ENCODE measurements at regions not wholly inside any gene's neighbourhood (a gene's known extent, or its start where the extent isn't known, plus 50 kb on each side); places are given as distances from the start of the nearest gene placed in this dataset.
"Not testable (repeated sequence)": the region's sequence is repeated elsewhere in the genome, so short reads cannot be mapped to it uniquely, and the experiment has no call there.

GRCh38 chr2:236375973-236376476 lies 111.8 kb upstream of the ASB18 start:
- no peak for DNase-seq (ENCODE audit: low read depth)

- no peak for DNase-seq (ENCODE audit: low read depth)
Measured at GRCh38 chr2:236376566-236377244, 112.5 kb upstream of the ASB18 start.

- no peak for DNase-seq (ENCODE audit: low read depth)
Measured at GRCh38 chr2:236380051-236380612, 115.9 kb upstream of the ASB18 start.

- not testable (repeated sequence) for DNase-seq (ENCODE audit: low read depth)
Measured at GRCh38 chr2:236381253-236381652, 117.0 kb upstream of the ASB18 start.

- not testable (repeated sequence) for DNase-seq (ENCODE audit: low read depth)
Measured at GRCh38 chr2:236389284-236390216, 125.3 kb upstream of the ASB18 start.

- DNase-seq (ENCODE audit: low read depth) = no peak
Measured at GRCh38 chr2:236393101-236393500, 128.9 kb upstream of the ASB18 start.

DNA sequence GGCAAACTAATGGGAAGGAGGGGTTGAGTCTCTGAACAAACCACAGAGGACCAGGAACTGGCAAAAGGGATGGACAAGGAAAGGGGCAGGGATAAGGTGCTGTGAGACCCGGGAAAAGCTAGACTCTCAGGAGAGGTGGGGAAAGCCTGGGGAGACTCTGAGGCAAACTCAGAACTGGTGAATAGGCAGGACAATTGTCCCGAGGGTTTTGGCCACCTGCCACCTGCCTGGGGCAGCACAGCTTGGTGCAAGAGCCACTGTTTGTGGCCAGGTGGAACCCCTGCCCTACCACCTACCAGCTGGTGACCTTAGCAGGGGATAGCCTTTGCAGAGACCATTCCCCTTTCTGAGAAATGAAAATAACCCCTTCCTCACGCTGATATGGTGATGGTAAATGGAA lies 129.4 kb upstream of the ASB18 start:
- DNase-seq (ENCODE audit: low read depth) = no peak

DNA sequence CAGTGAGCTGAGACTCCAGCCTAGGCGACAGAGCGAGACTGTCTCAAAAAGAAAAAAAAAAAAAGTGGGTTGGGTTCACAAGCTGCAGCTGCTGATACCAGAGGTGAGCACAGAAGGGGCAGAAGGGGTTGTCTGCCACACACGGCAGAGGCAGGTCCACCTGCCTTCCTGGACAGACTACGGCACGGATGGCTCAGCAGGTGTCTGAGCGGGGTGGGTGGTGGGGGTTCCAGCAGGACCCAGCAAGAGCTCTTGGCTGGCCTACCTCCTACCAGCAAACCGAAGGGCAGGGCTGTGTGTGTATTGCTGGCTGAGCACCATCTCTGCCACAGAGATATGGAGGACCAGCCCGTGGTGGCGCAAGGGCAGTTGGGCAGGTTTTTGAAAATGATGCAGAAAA lies 130.4 kb upstream of the ASB18 start:
- no peak for DNase-seq (ENCODE audit: low read depth)

- no peak for DNase-seq (ENCODE audit: low read depth)
Measured at GRCh38 chr2:236395067-236395466, 130.9 kb upstream of the ASB18 start.

GRCh38 chr2:236396818-236397350 lies 132.7 kb upstream of the ASB18 start:
- DNase-seq (ENCODE audit: low read depth) = no peak

DNA sequence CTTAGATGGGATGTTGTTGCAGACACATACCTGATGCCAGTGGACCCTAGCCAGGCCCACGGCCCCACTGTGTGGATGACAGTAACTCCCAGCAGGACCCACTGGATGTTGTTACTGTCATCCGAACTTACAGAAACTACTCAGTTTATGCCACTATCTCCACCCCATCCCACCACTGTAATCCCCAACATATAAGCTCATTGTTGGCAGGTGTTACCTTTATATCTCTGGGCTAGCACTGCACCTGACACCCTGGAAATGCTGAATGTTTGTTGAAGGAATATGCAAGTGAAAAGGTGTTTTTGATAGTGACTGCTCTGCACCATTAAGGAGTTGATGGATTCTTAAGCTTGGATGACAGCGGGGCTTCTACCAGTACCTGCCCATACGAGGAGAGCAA lies 133.5 kb upstream of the ASB18 start:
- no peak for DNase-seq (ENCODE audit: low read depth)

- no peak for DNase-seq (ENCODE audit: low read depth)
Measured at GRCh38 chr2:236399409-236399808, 135.2 kb upstream of the ASB18 start.

- DNase-seq (ENCODE audit: low read depth) = no peak
Measured at GRCh38 chr2:236400046-236400574, 135.9 kb upstream of the ASB18 start.

DNA sequence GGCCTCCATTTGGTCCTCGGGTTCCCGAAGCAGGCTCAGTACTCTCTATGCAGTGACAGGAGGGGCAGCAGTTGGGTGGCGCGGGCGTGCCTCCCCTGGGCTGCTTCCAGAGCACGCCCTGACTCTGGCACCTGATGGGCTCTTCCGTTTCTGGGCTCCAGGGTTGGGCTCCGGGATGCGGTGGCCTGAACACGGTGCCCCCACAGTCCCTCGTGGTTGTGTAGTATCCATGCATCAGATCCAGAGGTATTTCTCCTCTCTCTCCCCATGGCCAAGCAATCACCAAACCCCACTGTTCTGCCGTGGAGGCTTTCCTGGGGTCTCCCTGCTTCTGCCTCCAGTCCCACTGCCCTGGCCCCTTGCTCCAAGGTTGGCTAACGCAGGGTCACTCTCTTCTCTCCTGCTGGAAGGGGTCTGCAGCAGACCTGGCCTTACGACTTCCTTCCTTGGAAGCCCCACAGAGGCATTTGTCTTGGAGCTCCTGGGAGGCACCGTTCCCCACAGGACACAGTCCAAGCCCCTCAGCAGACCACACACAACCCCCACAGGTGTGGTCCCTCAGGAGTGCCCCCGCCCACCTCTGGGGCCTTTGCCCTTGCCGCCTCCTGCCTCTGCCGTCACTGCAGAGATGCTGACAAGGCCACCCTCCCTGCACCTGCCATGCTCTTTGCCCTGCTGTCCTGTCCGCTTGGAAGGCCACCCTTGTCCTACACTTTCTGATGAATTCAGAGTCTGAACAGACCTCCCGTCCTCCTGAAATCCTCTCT lies 136.6 kb upstream of the ASB18 start:
- DNase-seq (ENCODE audit: low read depth) = no peak

- no peak for DNase-seq (ENCODE audit: low read depth)
Measured at GRCh38 chr2:236402033-236402790, 138.0 kb upstream of the ASB18 start.

DNA sequence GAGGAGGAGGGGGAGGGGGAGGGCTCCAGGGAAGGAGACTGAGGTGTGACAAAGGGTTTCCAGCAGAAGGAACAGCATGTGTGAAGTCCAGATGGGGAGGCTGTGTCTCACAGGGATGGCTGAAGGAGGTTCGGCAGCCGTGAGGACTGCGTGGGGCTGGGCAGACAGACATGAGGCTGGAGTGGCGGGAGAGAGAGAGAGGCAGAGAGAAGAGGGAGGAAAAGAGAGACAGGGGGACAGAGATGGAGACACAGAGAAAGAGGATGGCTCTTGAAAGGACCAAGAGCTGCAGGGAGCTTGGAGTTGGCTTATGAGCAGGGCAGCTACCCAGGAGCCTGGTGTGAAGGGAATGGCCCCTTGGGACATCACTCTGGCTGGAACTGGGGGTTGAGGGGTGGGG lies 138.9 kb upstream of the ASB18 start:
- no peak for DNase-seq (ENCODE audit: low read depth)

DNA sequence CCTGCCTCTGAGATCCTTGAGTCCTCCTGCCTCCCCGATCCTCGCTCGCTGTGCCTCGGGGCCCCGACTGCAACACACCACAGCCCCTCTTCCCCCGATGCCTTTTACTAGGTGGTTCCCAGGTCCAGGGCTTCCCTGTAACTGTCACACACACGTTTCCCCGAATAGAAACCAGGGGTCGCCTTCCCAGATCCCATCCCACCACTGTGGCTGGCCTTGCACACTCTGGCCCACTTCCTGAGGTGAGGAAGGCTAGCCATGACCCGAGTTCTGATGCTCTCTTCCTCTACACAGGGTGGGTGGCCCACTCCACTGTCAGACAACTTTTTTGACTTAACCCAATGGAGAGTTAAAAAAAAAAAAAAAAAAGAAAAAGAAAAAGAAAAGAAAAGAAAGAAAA lies 139.6 kb upstream of the ASB18 start:
- DNase-seq (ENCODE audit: low read depth) = no peak

DNA sequence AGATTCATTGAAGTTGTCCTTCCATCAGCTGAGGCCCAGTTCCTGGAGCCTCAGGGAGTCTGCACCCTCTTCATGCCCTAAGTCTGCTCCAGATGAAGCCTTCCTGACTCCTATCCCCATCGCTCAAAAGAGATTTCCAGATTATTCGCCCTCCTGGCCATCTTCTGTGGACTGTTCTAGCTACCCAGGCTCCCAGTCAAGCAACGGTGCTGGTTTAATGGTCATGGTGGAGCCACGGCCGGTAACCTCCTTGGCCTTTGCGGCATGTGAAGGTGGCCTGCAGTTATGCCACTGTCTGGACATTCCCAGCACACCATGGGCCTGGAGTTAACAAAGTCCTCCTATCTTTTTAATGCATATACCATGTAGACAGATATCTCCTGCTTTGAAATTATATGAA lies 140.1 kb upstream of the ASB18 start:
- no peak for DNase-seq (ENCODE audit: low read depth)

- no peak for DNase-seq (ENCODE audit: low read depth)
Measured at GRCh38 chr2:236405357-236405756, 141.2 kb upstream of the ASB18 start.

- DNase-seq (ENCODE audit: low read depth) = no peak
Measured at GRCh38 chr2:236408090-236408489, 143.9 kb upstream of the ASB18 start.

- no peak for DNase-seq (ENCODE audit: low read depth)
Measured at GRCh38 chr2:236408786-236409185, 144.6 kb upstream of the ASB18 start.

All from RPMI7951 (cell line).